SK-N-SH treated with all-trans-retinoic acid at 6 μM for 48 hours (cell line): ENCODE measurements at regions not wholly inside any gene's neighbourhood (a gene's known extent, or its start where the extent isn't known, plus 50 kb on each side); places are given as distances from the start of the nearest gene placed in this dataset.

Experiments
- ARNTL ChIP-seq: fragments of 450-650 bp; formaldehyde crosslinking; IDR thresholded peaks from 2 replicates; pipeline ENCODE4 v1.5.0; 2020; ENCODE audit warnings: low read depth, mild to moderate bottlenecking, moderate library complexity, borderline replicate concordance
- CREB5 ChIP-seq: fragments of 250-450 bp; sonication (Bioruptor Pico); IDR thresholded peaks from 2 replicates; pipeline ENCODE4 v1.5.1; 2020; ENCODE audit warnings: low read depth, mild to moderate bottlenecking, moderate library complexity
- GLIS3 ChIP-seq: fragments of 250-450 bp; sonication (Bioruptor Pico); IDR thresholded peaks from 2 replicates; pipeline ENCODE4 v1.5.0; 2020; ENCODE audit warnings: mild to moderate bottlenecking, moderate library complexity
- ISL1 ChIP-seq: fragments of 250-450 bp; sonication (Bioruptor Pico); IDR thresholded peaks from 2 replicates; pipeline ENCODE4 v2.1.2; 2022; ENCODE audit warnings: mild to moderate bottlenecking, moderate library complexity
- POU6F1 ChIP-seq: fragments of 250-450 bp; sonication (Bioruptor Pico); IDR thresholded peaks from 2 replicates; pipeline ENCODE4 v1.8.0; 2021; ENCODE audit warnings: low read depth, mild to moderate bottlenecking, moderate library complexity, borderline replicate concordance
- PPARA ChIP-seq: fragments of 250-450 bp; sonication (Bioruptor Pico); IDR thresholded peaks from 2 replicates; pipeline ENCODE4 v1.5.0; 2020; ENCODE audit warnings: mild to moderate bottlenecking, borderline replicate concordance
- SNAI2 ChIP-seq: fragments of 250-450 bp; sonication (Bioruptor Pico); IDR thresholded peaks from 2 replicates; pipeline ENCODE4 v1.5.0; 2020; ENCODE audit warnings: mild to moderate bottlenecking, moderate library complexity
- TCF4 ChIP-seq: fragments of 250-450 bp; sonication (Bioruptor Pico); IDR thresholded peaks from 2 replicates; pipeline ENCODE4 v1.8.0; 2021; ENCODE audit warnings: mild to moderate bottlenecking, moderate library complexity, borderline replicate concordance
- TOX ChIP-seq: fragments of 250-450 bp; sonication (Bioruptor Pico); IDR thresholded peaks from 2 replicates; pipeline ENCODE4 v1.8.0; 2021; ENCODE audit warnings: mild to moderate bottlenecking, moderate library complexity, borderline replicate concordance
- TSHZ2 ChIP-seq: fragments of 250-450 bp; sonication (Bioruptor Pico); IDR thresholded peaks from 2 replicates; pipeline ENCODE4 v1.5.0; 2020; ENCODE audit warnings: mild to moderate bottlenecking, moderate library complexity
- ZFP3 ChIP-seq: fragments of 250-450 bp; sonication (Bioruptor Pico); IDR thresholded peaks from 2 replicates; pipeline ENCODE4 v1.5.0; 2020; ENCODE audit warnings: mild to moderate bottlenecking, moderate library complexity
- ZFP30 ChIP-seq: fragments of 450-650 bp; formaldehyde crosslinking; IDR thresholded peaks from 2 replicates; pipeline ENCODE4 v1.5.0; 2022; ENCODE audit warnings: mild to moderate bottlenecking, moderate library complexity
- ZNF70 ChIP-seq: fragments of 450-650 bp; formaldehyde crosslinking; IDR thresholded peaks from 2 replicates; pipeline ENCODE4 v1.5.0; 2020; ENCODE audit warnings: mild to moderate bottlenecking, moderate library complexity
- TF ChIP-seq, protein P1 (sequence below): fragments of 250-450 bp; sonication (Bioruptor Pico); IDR thresholded peaks from 2 replicates; pipeline ENCODE4 v1.8.0; 2020; ENCODE audit warnings: mild to moderate bottlenecking, moderate library complexity, borderline replicate concordance

- TF ChIP-seq POU6F1 = no peak
- no peak for TF ChIP-seq PPARA (CRISPR knock-in tag)
- TF ChIP-seq TCF4 = no peak
- TF ChIP-seq CREB5 (CRISPR knock-in tag) = no peak
- no peak for TF ChIP-seq TOX (CRISPR knock-in tag)
- no peak for TF ChIP-seq GLIS3 (CRISPR knock-in tag)
- TF ChIP-seq ZFP30 (CRISPR knock-in tag) = no peak
- TF ChIP-seq, protein P1, sequence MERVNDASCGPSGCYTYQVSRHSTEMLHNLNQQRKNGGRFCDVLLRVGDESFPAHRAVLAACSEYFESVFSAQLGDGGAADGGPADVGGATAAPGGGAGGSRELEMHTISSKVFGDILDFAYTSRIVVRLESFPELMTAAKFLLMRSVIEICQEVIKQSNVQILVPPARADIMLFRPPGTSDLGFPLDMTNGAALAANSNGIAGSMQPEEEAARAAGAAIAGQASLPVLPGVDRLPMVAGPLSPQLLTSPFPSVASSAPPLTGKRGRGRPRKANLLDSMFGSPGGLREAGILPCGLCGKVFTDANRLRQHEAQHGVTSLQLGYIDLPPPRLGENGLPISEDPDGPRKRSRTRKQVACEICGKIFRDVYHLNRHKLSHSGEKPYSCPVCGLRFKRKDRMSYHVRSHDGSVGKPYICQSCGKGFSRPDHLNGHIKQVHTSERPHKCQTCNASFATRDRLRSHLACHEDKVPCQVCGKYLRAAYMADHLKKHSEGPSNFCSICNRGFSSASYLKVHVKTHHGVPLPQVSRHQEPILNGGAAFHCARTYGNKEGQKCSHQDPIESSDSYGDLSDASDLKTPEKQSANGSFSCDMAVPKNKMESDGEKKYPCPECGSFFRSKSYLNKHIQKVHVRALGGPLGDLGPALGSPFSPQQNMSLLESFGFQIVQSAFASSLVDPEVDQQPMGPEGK (CRISPR knock-in tag) = no peak
- no peak for TF ChIP-seq ZNF70 (CRISPR knock-in tag)
- no peak for TF ChIP-seq ARNTL (CRISPR knock-in tag)
- TF ChIP-seq ISL1 = no peak
- no peak for TF ChIP-seq SNAI2 (CRISPR knock-in tag)
- TF ChIP-seq TSHZ2 (CRISPR knock-in tag) = no peak
- TF ChIP-seq ZFP3 (CRISPR knock-in tag) = no peak
Measured at GRCh38 chr3:80244390-80244789, 476.6 kb upstream of the ROBO1 start.
